IMR-90 (cell line): ENCODE measurements at regions not wholly inside any gene's neighbourhood (a gene's known extent, or its start where the extent isn't known, plus 50 kb on each side); places are given as distances from the start of the nearest gene placed in this dataset.

Source experiments
- ATAC-seq: fragments of 200-7000 bp; cut with Tn5 transposase; 2 replicates; pipeline ENCODE4 v1.9.1; 2020; ENCODE audit warnings: low read depth, mild to moderate bottlenecking, moderate library complexity
- BruUV-seq: library from RNA; stranded (reverse); fragments of 400-500 nt; replicated peaks from 2 replicates; lab custom pipeline; 2021; lab: Mats Ljungman, UMichigan
- CTCF ChIA-PET: fragments of 300-600 bp; formaldehyde crosslinking; extraction: SDS; loops from one replicate; lab custom pipeline; 2021; ENCODE audit warnings: antibody characterized with exemption; lab: Yijun Ruan, JAX
- POLR2A ChIA-PET: fragments of 300-600 bp; sonication (Branson Sonifier 250); formaldehyde crosslinking; loops from one replicate; lab custom pipeline; 2022; ENCODE audit warnings: antibody characterized with exemption; ENCODE audit not compliant: unreplicated experiment; lab: Charles Lee
- DNase-seq: peaks from one replicate; pipeline ENCODE4 v3.0.0; 2013
- H2AFZ ChIP-seq: replicated peaks from 2 replicates; pipeline ENCODE3; 2013; ENCODE audit warnings: low read length, mild to moderate bottlenecking; ENCODE audit not compliant: poor library complexity
- H2AK5ac ChIP-seq: 2 replicates; pipeline ENCODE4 v1.6.1; 2013; ENCODE audit warnings: low read depth, low read length, inconsistent platforms
- H2AK9ac ChIP-seq: replicated peaks from 2 replicates; pipeline ENCODE3; 2013; ENCODE audit warnings: mild to moderate bottlenecking, low read depth, low read length, moderate library complexity; ENCODE audit not compliant: poor library complexity
- H2BK120ac ChIP-seq: 2 replicates; pipeline ENCODE4 v1.6.1; 2013; ENCODE audit warnings: low read depth, low read length, inconsistent platforms
- H2BK15ac ChIP-seq: 3 replicates; pipeline ENCODE4 v1.6.1; 2013; ENCODE audit warnings: low read depth, low read length, inconsistent platforms
- H2BK20ac ChIP-seq: 2 replicates; pipeline ENCODE4 v1.6.1; 2013; ENCODE audit warnings: low read depth, mild to moderate bottlenecking, inconsistent platforms, low read length, moderate library complexity
- H2BK5ac ChIP-seq: 2 replicates; pipeline ENCODE4 v1.6.1; 2013; ENCODE audit warnings: mild to moderate bottlenecking, low read depth, low read length, inconsistent platforms; ENCODE audit not compliant: poor library complexity, severe bottlenecking
- H3K14ac ChIP-seq: replicated peaks from 2 replicates; pipeline ENCODE4 v1.6.1; 2013; ENCODE audit warnings: low read depth, low read length, inconsistent platforms
- H3K18ac ChIP-seq: 2 replicates; pipeline ENCODE4 v1.6.1; 2013; ENCODE audit warnings: low read depth, low read length, control low read depth
- H3K23ac ChIP-seq: 2 replicates; pipeline ENCODE4 v1.6.1; 2013; ENCODE audit warnings: low read depth, low read length, inconsistent platforms
- H3K27ac ChIP-seq: 2 replicates; pipeline ENCODE4 v1.5.1; 2013; ENCODE audit warnings: mild to moderate bottlenecking, control low read depth, low read length; ENCODE audit not compliant: insufficient read depth
- H3K27me3 ChIP-seq: 2 replicates; pipeline ENCODE4 v1.6.1; 2013; ENCODE audit warnings: low read length; ENCODE audit not compliant: control insufficient read depth, insufficient read depth
- H3K36me3 ChIP-seq: 2 replicates; pipeline ENCODE4 v1.6.1; 2013; ENCODE audit warnings: low read length, mixed read lengths; ENCODE audit not compliant: control insufficient read depth, insufficient read depth
- H3K4ac ChIP-seq: 2 replicates; pipeline ENCODE4 v1.6.1; 2013; ENCODE audit warnings: low read depth, low read length, inconsistent platforms
- H3K4me1 ChIP-seq: 2 replicates; pipeline ENCODE4 v1.6.1; 2013; ENCODE audit warnings: low read length, mixed read lengths; ENCODE audit not compliant: control insufficient read depth, insufficient read depth
- H3K4me2 ChIP-seq: 2 replicates; pipeline ENCODE4 v1.6.1; 2013; ENCODE audit warnings: low read depth, mild to moderate bottlenecking, control low read depth, low read length, moderate library complexity
- H3K4me3 ChIP-seq: 2 replicates; pipeline ENCODE4 v1.5.1; 2013; ENCODE audit warnings: low read depth, mild to moderate bottlenecking, control low read depth, low read length, moderate library complexity; ENCODE audit not compliant: insufficient read depth
- H3K56ac ChIP-seq: 2 replicates; pipeline ENCODE4 v1.6.1; 2013; ENCODE audit warnings: low read length, inconsistent platforms; ENCODE audit not compliant: insufficient read depth; ENCODE audit errors: extremely low read depth
- H3K79me1 ChIP-seq, 2 experiments: 2 replicates each; pipeline ENCODE4 v1.6.1; 2013; ENCODE audit warnings: low read length in 2 of 2, inconsistent platforms in 1 of 2, low read depth in 1 of 2
- H3K9ac ChIP-seq: 2 replicates; pipeline ENCODE4 v1.6.1; 2013; ENCODE audit warnings: low read depth, low read length, control low read depth
- H3K9me1 ChIP-seq: 2 replicates; pipeline ENCODE4 v1.6.1; 2013; ENCODE audit warnings: low read length, inconsistent platforms; ENCODE audit not compliant: insufficient read depth
- H3K9me3 ChIP-seq: 2 replicates; pipeline ENCODE4 v1.6.1; 2013; ENCODE audit warnings: low read length; ENCODE audit not compliant: control insufficient read depth, insufficient read depth
- H4K20me1 ChIP-seq: 2 replicates; pipeline ENCODE4 v1.6.1; 2013; ENCODE audit warnings: low read length, inconsistent platforms; ENCODE audit not compliant: insufficient read depth
- H4K5ac ChIP-seq: 2 replicates; pipeline ENCODE4 v1.6.1; 2013; ENCODE audit warnings: mild to moderate bottlenecking, low read depth, low read length, control low read depth
- H4K8ac ChIP-seq, 2 experiments: 2 replicates each; pipeline ENCODE4 v1.6.1; 2013; ENCODE audit warnings: low read depth in 2 of 2, low read length in 2 of 2, control low read depth in 1 of 2, inconsistent platforms in 1 of 2
- H4K91ac ChIP-seq: 2 replicates; pipeline ENCODE4 v1.6.1; 2013; ENCODE audit warnings: low read depth, low read length, inconsistent platforms; ENCODE audit not compliant: insufficient read depth
- BHLHE40 ChIP-seq: fragments of 150-350 bp; IDR thresholded peaks from 2 replicates; pipeline ENCODE4 v1.6.1; 2016; ENCODE audit warnings: mild to moderate bottlenecking, low read depth, low read length
- CEBPB ChIP-seq: IDR thresholded peaks from 2 replicates; pipeline ENCODE4 v1.6.1; 2012; ENCODE audit warnings: low read depth, low read length, improper control_type of control experiment
- CHD1 ChIP-seq: IDR thresholded peaks from 2 replicates; pipeline ENCODE4 v1.6.1; 2012; ENCODE audit warnings: low read depth, low read length, improper control_type of control experiment
- FOS ChIP-seq: fragments of 150-350 bp; IDR thresholded peaks from 2 replicates; pipeline ENCODE4 v1.6.1; 2016; ENCODE audit warnings: low read depth, low read length
- MAFK ChIP-seq: IDR thresholded peaks from 2 replicates; pipeline ENCODE4 v1.6.1; 2012; ENCODE audit warnings: low read depth, low read length, improper control_type of control experiment
- MAZ ChIP-seq: IDR thresholded peaks from 2 replicates; pipeline ENCODE4 v1.6.1; 2012; ENCODE audit warnings: low read depth, mild to moderate bottlenecking, low read length, improper control_type of control experiment, moderate library complexity, borderline replicate concordance
- MXI1 ChIP-seq: IDR thresholded peaks from 2 replicates; pipeline ENCODE4 v1.6.1; 2012; ENCODE audit warnings: low read depth, mild to moderate bottlenecking, low read length, moderate library complexity, borderline replicate concordance
- NFE2L2 ChIP-seq: fragments of 150-350 bp; IDR thresholded peaks from 2 replicates; pipeline ENCODE4 v1.6.1; 2016; ENCODE audit warnings: low read depth, mild to moderate bottlenecking, low read length
- POLR2A ChIP-seq: IDR thresholded peaks from 2 replicates; pipeline ENCODE4 v1.6.1; 2012; ENCODE audit warnings: mild to moderate bottlenecking, low read depth, low read length
- RAD21 ChIP-seq: IDR thresholded peaks from 2 replicates; pipeline ENCODE4 v1.6.1; 2012; ENCODE audit warnings: low read length, improper control_type of control experiment
- RCOR1 ChIP-seq: IDR thresholded peaks from 2 replicates; pipeline ENCODE4 v1.6.1; 2012; ENCODE audit warnings: mild to moderate bottlenecking, low read length, improper control_type of control experiment; ENCODE audit not compliant: insufficient replicate concordance
- RFX5 ChIP-seq: IDR thresholded peaks from 2 replicates; pipeline ENCODE4 v1.8.0; 2012; ENCODE audit warnings: low read depth, mild to moderate bottlenecking, low read length, moderate library complexity
- SMC3 ChIP-seq: fragments of 150-350 bp; IDR thresholded peaks from 2 replicates; pipeline ENCODE4 v1.6.1; 2016; ENCODE audit warnings: low read depth, mild to moderate bottlenecking, antibody characterized with exemption, low read length, moderate library complexity
- WGBS, 2 experiments: methylation state at CpG; one replicate each; pipeline versions ENCODE4 v1.1.5 to v1.1.7; 2013; ENCODE audit warnings: missing lambda C conversion rate in 2 of 2; ENCODE audit not compliant: insufficient read length in 1 of 2; ENCODE audit errors: extremely low coverage in 2 of 2; 5-methylcytosine and 5-hydroxymethylcytosine counted together
- dilution Hi-C: fragments of 300-500 bp; cut with HindIII; formaldehyde crosslinking; loops from one replicate; pipeline ENCODE4 v1.14.3; 2018; ENCODE audit warnings: low sequenced_read_pairs; ENCODE audit not compliant: unreplicated experiment
- in situ Hi-C: fragments of 300-500 bp; cut with MboI; formaldehyde crosslinking; loops from 3 replicates; pipeline ENCODE4 v1.14.3; 2019; ENCODE audit warnings: low sequenced_read_pairs, inconsistent platforms, mixed read lengths
- intact Hi-C: fragments of 100-400 bp; cut with micrococcal nuclease; formaldehyde crosslinking; loops from 2 replicates; pipeline ENCODE4 v1.10.0; 2022
- TF ChIP-seq, protein P1 (sequence below): fragments of 150-350 bp; IDR thresholded peaks from 2 replicates; pipeline ENCODE4 v1.6.1; 2016; ENCODE audit warnings: low read depth, mild to moderate bottlenecking, low read length, moderate library complexity, borderline replicate concordance
- TF ChIP-seq, protein P2 (sequence below): fragments of 150-350 bp; IDR thresholded peaks from 2 replicates; pipeline ENCODE4 v1.6.1; 2017; ENCODE audit warnings: mild to moderate bottlenecking, antibody characterized with exemption, low read length, low read depth
- TF ChIP-seq, protein P3 (sequence below): conservative IDR thresholded peaks from 2 replicates; pipeline ENCODE4 v1.5.1; 2012; ENCODE audit warnings: mild to moderate bottlenecking, low read depth, low read length, improper control_type of control experiment

DNA sequence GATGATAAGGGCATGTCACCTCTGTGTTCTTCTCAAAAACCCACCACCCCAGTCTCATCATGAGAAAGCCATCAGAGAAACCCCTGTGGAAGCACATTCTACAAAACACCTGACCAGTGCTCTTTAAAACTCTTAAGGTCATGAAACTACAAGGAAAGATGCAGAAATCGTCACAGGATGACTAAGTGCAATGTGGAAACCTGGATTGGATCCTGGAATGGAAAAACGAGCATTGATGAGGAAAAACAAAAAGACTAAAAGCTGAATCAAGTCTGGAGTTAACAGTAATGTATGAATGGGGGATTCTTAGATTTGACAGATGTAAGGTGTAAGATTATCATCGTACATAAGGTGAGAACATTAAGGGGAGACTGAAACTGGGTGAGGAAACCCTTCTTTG lies 211.0 kb downstream of the TBX5 start:
- Histone ChIP-seq H2BK20ac (no peak overlapping the region), H2BK15ac (no peak overlapping the region), H4K91ac (no peak overlapping the region), H3K4me1 (no peaks in the 10 kb centered on the region), H3K27ac (no peak overlapping the region), H3K4ac (no peak overlapping the region), H3K9me1 (no peaks in the 10 kb centered on the region), H2AFZ (no peak overlapping the region), H3K9me3 (no peaks in the 10 kb centered on the region), H3K23ac (no peak overlapping the region), H2BK120ac (no peak overlapping the region), H3K18ac (no peak overlapping the region), H3K27me3 (no peaks in the 10 kb centered on the region; the same call in 1 of the 2 replicates), H3K14ac (no peak overlapping the region), H2AK9ac (no peak overlapping the region), H3K9ac (no peak overlapping the region), H3K4me2 (no peak overlapping the region), H2BK5ac (no peak overlapping the region), H3K56ac (no peak overlapping the region), H4K20me1 (no peaks in the 10 kb centered on the region), H2AK5ac (no peak overlapping the region), H3K79me1 (no peaks in the 10 kb centered on the region), H4K5ac (no peak overlapping the region), H3K36me3 (no peaks in the 10 kb centered on the region), H3K4me3 (no peak overlapping the region), H4K8ac (no peak overlapping the region)
- TF ChIP-seq SMC3 = no peak
- no peak for TF ChIP-seq RAD21
- TF ChIP-seq POLR2A = no peak
- TF ChIP-seq, protein P1, sequence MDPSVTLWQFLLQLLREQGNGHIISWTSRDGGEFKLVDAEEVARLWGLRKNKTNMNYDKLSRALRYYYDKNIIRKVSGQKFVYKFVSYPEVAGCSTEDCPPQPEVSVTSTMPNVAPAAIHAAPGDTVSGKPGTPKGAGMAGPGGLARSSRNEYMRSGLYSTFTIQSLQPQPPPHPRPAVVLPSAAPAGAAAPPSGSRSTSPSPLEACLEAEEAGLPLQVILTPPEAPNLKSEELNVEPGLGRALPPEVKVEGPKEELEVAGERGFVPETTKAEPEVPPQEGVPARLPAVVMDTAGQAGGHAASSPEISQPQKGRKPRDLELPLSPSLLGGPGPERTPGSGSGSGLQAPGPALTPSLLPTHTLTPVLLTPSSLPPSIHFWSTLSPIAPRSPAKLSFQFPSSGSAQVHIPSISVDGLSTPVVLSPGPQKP = no peak
- no peak for TF ChIP-seq BHLHE40
- TF ChIP-seq, protein P2, sequence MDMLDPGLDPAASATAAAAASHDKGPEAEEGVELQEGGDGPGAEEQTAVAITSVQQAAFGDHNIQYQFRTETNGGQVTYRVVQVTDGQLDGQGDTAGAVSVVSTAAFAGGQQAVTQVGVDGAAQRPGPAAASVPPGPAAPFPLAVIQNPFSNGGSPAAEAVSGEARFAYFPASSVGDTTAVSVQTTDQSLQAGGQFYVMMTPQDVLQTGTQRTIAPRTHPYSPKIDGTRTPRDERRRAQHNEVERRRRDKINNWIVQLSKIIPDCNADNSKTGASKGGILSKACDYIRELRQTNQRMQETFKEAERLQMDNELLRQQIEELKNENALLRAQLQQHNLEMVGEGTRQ = no peak
- TF ChIP-seq MXI1 = no peak
- TF ChIP-seq, protein P3, sequence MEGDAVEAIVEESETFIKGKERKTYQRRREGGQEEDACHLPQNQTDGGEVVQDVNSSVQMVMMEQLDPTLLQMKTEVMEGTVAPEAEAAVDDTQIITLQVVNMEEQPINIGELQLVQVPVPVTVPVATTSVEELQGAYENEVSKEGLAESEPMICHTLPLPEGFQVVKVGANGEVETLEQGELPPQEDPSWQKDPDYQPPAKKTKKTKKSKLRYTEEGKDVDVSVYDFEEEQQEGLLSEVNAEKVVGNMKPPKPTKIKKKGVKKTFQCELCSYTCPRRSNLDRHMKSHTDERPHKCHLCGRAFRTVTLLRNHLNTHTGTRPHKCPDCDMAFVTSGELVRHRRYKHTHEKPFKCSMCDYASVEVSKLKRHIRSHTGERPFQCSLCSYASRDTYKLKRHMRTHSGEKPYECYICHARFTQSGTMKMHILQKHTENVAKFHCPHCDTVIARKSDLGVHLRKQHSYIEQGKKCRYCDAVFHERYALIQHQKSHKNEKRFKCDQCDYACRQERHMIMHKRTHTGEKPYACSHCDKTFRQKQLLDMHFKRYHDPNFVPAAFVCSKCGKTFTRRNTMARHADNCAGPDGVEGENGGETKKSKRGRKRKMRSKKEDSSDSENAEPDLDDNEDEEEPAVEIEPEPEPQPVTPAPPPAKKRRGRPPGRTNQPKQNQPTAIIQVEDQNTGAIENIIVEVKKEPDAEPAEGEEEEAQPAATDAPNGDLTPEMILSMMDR = no peak
- no peak for TF ChIP-seq MAFK
- TF ChIP-seq FOS = no peak
- no peak for TF ChIP-seq CHD1
- TF ChIP-seq RFX5 = no peak
- TF ChIP-seq RCOR1 = no peak
- TF ChIP-seq MAZ = no peak
- no peak for TF ChIP-seq NFE2L2
- TF ChIP-seq CEBPB = no peak
- DNase-seq (no peak), ATAC-seq (no peak)
- WGBS, 2 experiments = 0% methylated on average over 1 of the region's 3 CpGs; no CpG with 5 or more reads in 1 of the 2 experiments
- BruUV-seq = no TSS peak
- in situ Hi-C loops = no loop called here
- intact Hi-C loops = no loop called here
- POLR2A ChIA-PET = no interaction called here
- dilution Hi-C loops = no loop called here
- CTCF ChIA-PET = no interaction called here
